ENCODE measurements at regions not wholly inside any gene's neighbourhood (a gene's known extent, or its start where the extent isn't known, plus 50 kb on each side); places are given as distances from the start of the nearest gene placed in this dataset.

- TF ChIP-seq SP1 (IDR thresholded peaks at IDR 0.05) (no peak), PKNOX1 (IDR thresholded peaks at IDR 0.05) (no peak)
Observed at GRCh38 chr16:86104537-86105048, 205.6 kb downstream of the IRF8 start.
